ENCODE measurements at regions not wholly inside any gene's neighbourhood (a gene's known extent, or its start where the extent isn't known, plus 50 kb on each side); places are given as distances from the start of the nearest gene placed in this dataset.
"Not testable (repeated sequence)": the region's sequence is repeated elsewhere in the genome, so short reads cannot be mapped to it uniquely, and the experiment has no call there.

DNA sequence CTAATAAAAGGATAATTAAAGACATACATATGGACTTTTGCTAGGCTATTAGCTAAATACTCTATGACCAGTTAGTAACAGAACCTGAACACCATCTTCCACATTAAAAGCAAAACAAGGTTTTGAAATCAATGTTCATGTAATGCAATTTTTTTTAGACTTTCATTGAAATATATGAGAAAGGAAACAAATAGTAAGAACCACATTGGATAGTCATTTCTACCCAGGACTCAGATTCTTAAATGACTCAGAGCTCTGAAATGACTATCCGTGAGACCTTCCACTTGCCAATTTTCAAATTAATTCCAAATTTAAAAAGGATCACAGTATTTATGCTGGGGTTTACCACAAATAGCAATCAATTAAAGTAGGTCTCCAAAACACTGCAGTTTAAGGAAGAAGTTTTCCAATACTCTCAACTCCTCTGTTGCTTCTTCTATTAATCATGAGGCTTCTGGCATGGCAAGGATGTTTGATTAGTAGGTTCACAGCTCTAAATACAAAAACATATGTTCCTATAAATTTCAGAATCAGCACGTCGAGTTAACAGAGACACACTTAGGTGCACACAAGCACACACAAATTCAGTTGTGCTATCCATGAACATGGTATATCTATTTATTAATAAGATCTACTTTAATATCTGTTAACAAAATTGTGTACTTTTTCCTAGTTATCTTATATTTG lies 841.0 kb downstream of the RNF144A start:
- no peak for DNase-seq (ENCODE audit: low read depth)

DNA sequence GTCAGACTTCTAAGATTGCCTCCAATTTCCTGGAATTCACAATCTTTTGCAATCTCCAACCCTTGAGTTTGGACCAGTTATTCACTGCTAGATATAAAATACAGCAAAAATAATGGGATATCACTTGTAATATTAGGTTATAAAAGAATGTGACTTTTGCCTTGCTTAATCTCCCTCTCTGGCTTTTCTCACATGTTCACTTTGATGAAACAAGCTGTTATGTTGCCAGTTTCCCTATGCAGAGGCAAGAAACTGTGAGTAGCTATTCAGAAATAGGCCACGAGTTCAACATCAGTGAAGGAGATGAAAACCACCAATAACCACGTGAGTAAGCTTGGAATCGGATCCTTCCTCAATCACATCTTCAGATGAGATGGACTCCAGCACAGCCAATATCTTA lies 842.7 kb downstream of the RNF144A start:
- no peak for DNase-seq (ENCODE audit: low read depth)

DNA sequence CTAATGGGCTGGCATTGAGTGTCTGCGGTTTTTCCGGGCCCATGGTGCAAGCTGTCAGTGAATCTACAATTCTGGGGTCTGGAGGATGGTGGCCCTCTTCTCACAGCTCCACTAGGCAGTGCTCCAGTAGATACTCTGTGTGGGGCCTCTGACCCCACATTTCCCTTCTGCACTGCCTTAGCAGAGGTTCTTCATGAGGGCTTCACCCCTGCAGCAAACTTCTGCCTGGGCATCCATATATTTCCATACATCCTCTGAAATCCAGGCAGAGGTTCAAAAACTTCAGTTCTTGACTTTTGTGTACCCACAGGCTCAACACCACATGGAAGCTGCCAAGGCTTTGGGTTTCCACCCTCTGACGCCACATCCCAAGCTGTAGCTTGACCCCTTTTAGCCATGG lies 846.2 kb downstream of the RNF144A start:
- not testable (repeated sequence) for DNase-seq (ENCODE audit: low read depth)

DNA sequence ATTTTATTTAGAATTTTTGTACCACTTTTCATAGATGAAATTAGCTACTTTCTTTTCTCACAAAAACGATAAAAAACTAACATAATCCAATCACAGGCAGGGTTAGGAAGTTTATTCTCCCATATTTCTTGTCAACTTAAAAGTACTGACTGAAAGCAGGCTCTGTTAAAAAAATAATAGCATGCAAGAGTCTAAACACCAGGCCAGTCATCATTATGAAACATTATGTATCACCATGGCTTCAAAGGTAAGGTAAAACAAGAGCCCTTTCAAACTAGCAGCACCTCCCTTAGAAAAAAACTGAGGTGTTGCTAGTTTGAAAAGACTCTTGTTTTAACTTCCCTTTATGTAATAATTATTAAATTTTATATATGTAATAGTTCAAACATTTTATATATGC lies 848.0 kb downstream of the RNF144A start:
- no peak for DNase-seq (ENCODE audit: low read depth)

DNA sequence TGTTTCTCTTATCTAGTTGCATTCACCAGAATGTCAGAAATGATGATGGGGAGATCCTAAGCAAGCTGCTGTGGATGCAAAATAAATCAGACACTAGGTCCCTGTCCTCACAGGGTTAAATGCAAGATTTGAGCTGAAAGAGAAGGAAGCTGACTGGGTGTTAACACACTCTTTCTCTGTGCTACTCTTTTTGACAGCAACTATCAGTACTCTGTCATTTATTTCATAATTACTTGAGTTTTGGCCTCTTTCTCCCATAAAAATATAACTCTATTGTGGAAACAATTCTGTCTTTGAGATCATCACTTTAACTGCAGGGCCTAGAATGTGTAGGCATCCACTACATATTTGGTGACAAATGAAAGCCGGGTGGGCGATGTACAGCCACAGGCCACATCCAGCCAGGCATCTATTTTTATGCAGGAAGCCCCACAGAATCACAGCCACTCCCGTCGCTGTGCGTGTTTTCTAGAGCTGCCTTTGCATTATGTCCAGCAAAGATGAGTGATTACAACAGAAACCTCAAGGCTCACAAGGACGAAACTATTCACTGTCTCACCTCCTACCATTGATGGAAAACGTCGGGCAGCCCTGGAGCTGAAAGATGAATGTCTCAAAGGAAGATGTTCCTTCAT lies 849.0 kb downstream of the RNF144A start:
- no peak for DNase-seq (ENCODE audit: low read depth)

DNA sequence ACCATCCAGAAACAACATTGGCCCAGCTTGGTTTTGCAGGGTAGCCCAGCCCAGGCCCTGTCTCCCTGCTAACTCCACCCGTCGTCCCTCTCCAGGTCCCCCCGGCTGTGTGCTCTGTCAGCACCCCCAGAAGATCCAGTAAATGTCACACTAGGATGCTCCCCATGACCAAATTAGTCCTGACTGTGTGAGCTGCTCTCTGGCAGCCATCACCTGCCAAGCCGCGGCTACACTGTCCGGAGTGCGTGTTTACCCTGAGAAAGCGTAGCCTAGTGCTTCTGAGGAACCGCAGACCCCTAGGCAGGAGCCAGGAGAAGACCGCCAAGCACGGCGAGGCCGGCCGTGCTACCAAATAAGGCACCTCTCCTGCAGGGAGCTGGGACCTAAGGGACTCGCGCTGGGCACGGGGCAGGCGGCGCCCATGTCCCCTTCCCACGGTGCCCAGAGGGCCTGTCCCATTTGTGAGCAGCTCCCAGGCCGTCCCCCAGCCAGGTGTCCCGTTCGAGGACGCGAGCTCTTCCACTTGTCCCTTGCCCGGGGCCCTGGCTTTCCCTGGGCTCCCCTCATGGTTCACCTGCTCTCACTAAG lies 849.9 kb downstream of the RNF144A start:
- no peak for DNase-seq (ENCODE audit: low read depth)

DNA sequence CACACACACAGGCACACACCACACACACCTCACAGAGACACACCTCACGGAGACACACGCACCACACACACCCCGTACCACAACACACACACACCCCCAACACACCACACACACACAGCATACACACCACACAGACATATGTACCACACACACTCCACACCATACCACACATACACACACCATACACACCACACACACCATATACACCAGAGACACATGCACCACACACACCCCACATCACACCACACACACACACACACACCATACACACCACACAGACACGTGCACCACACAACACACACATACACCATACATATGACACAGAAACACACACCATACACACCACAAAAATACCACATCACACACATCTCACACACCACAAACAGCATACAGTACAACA lies 850.7 kb downstream of the RNF144A start:
- no peak for DNase-seq (ENCODE audit: low read depth)

DNA sequence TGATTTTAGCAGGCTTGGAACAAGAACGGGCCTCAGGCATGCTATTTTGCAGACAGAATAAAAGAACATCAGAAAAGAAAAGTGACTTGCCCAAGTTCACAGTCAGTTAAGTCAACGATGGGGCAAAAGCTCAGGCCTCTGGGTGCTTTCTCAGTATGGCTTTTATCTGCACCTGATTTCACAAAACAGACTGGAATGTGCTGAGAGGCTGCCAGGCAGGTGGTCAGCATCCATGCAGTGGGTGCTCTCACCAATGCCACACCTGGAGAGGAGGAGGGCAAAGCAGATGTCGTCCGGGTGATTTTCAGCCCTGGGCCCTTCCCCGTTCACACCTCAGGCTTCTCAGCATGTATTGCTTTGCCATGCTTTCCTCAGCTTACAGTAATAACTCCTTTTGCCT lies 854.6 kb downstream of the RNF144A start:
- DNase-seq (ENCODE audit: low read depth) = no peak

DNA sequence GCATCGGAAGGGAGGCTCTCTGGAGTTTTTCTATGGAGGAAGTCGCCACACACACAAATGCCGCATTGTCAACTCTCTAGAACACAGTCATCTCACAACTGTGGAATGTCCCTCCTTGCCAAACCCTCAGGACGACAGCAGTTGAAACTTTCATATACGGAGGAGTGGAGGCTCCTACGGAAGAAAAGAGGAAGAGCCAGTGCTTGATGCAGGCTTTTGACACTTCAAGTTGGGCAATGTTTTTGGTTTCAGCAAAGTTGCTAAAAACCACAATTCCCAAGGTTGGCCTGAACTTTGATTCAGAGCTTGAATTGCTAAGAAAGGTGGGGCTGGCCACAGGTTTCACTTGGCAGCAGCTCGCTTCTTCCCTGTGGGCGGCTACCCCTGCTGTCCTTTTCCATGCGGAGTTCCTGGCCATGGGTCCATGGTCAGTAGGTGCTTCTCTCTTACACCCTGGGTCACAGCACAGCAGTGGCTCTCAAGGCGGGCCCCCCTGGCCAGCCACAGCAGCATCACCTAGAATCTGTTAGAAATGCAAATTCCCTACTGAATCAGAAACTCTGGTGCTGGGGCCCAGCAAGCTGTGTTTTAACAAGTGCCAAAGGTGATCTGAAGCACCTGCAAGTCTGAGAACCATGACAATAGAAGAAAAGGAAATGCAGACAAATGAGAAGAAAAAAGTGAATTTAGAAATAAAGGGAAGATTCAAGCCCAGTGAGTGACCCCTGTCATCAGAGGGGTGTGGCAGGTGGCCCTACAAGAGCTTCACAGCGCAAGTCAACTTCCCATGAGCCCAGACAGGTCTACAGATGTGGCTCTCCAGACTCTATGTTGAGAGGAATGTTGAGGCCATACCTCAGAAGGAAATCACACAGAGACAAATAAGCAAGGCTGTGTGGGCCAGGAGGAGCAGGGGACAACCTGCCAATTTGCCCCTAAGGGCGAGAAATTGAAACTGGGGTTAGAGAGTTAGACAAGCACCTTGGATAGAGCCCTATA lies 856.4 kb downstream of the RNF144A start:
- no peak for DNase-seq (ENCODE audit: low read depth)

DNA sequence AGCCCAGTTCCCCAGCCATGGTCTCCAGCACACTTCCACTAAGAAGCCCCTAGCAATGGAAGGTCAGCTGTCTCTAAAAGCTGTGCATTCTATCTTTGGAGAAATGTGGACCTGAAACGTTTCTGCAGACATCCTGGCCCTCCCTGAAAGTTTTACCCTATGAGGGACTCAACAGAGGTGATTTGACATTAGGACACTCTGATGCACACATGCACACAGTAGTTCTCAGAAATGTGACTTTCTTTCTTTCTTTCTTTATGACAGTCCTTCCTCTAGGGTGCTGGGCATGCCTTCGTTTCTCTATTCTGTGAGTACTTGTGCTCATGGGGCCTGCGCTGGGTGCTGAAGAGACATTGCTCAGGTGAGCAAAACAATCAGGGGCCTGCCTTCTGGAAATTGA lies 857.3 kb downstream of the RNF144A start:
- no peak for DNase-seq (ENCODE audit: low read depth)

DNA sequence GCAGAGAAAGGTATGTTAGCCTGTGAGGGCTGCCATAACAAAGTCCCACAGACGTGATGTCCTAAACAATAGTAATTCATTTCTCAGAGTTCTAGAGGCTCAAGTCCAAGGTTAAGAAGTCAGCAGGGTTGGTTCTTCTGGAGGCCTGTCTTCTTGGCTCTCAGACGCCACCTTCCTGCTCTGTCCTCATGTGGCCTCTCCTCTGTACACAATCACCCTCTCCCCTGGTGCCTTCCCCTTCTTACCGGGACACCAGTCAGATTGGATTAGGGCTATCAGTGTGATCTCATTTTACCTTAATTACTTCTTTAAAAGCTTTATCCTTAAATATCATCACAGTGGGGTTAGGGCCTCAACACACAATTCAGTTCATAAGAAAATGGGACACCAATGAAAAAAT lies 860.5 kb downstream of the RNF144A start:
- DNase-seq (ENCODE audit: low read depth) = no peak

DNA sequence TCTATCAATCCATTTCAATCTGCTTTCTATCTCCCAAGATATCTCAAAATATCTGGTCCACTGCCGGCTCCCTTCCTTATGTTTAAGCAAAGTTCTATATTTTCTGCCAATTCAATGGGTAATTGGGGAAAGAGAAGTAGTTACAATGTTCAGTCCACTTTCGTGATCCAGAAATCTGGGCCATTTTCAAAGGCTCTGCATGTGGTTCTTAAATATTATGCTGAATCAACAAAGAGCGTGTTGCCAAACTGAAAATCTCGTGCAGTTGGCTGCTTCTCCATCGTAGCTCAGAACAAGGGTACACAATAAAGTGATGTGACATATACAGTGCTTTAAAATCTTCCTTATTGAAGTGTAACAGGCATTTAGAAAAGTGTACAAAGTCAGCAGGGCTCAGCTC lies 863.1 kb downstream of the RNF144A start:
- DNase-seq (ENCODE audit: low read depth) = no peak

DNA sequence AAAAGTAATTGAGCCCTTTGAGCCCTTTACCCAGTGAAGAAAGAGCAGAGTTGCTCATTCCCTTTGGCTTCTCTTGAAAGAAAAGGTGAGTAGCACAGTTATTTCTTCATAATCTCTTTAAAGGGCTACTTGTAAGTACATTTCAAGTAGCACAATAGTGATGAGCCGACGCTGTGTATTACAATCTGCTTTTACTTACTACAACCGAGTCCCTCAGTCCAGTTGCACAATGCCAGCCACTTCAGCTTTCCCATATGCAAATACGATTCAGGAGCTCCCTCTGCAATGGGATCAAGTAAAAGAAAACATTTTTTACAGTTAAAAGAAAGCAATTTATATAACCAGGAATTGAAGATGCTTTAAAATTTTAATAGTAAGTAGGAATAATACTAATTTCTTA lies 868.5 kb downstream of the RNF144A start:
- no peak for DNase-seq (ENCODE audit: low read depth)

DNA sequence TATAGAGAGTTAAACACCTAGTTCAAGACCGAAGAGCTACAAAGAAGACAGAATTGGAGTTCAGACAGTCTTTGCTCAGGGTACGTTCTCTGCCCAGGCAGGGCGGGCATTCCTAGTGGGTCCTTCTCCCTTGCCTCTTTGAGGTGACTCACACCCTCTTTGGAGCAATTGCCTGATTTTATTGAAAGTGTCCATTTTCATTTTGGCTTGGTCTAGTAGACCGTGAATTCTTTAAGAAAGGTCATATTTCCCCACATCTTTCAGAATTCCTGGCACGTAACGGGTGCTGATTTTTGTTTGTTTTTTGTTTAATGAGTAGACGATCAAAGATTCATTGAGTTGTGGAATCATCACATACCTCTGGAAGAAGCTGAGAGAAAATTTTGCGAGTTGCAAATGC lies 871.5 kb downstream of the RNF144A start:
- DNase-seq (ENCODE audit: low read depth) = no peak

DNA sequence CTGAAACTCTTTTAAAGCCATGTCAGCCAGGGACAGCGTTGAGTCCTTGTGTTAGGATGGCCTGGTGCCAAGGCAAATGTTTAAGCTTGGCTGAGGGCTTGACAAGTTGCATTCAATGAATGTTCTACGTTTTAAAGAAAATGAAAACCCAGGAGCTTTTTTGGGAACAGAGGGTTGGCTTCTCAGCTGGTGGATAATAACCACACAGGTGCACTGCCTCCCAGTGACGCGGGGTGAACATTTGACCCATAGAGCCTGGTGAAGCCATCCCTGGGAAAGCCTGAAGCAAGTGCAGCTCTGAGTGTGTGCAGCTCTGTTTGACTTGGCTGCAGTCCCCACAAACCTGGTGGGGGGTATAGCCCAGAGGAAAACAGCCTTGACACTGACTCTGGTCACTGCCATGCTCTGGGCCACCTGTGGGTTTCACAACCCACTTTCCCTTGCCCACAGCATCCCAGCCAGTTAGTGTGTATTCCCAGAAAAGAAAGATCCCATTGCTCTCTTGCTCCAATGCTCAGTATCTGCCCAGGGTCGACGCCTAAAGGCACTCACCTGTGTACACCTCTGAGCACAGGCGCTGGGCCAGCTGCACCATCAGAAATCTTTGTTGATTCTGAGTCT lies 874.9 kb downstream of the RNF144A start:
- no peak for DNase-seq (ENCODE audit: low read depth)

DNA sequence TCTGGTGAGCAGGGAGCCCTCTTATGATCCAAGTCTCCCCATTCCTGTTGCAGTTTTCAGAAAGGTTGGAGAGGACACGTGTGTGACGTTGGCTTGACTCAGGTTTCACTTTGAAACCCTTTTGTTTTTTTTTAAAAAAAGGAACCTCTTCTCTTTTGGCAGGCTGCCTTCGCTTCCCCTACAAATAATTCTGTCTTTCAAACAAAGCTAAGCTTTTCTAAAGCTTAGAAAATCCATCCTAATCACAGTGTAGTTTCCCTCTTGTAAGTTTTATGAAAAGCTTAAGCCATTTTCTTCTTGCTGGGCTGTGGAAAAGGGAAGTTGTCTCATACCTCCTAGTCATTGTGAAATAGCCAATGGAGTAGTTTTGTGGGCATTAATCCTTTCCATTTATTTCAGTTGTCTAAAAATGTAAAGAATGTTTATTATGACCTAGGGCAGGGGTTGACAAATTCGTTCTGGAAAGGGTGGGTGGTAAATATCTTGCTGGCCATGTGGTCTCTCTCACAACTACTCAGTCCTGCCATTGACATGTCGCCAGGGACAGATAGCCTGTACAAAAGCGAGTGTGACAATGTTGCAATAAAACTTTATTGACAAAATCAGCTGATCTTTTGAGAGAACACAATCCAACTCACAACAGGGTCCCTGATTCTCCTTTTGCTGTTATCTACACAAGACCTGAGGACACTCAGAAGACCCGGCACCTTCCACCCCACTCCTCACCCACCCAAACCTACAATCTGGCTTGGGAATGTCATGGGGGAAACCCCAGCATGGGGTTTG lies 878.8 kb downstream of the RNF144A start:
- DNase-seq (ENCODE audit: low read depth) = no peak

DNA sequence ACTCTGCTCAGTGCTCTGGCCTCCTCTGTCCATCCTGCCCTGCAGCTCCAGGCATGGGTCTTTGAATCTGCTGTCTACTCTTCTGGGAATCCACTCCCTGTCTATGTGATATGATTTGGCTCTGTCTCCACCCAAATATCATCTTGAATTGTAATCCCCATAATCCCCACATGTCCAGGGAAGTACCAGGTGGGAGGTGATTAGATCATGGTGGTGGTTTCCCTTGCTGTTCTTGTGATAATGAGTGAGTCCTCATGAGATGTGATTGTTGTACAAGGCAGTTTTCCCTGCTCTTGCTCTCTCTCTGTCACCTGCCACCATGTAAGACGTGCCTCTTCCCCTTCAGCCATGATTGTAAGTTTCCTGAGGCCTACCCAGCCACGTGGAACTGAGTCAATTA lies 881.8 kb upstream of the ID2 start:
- DNase-seq (ENCODE audit: low read depth) = no peak

DNA sequence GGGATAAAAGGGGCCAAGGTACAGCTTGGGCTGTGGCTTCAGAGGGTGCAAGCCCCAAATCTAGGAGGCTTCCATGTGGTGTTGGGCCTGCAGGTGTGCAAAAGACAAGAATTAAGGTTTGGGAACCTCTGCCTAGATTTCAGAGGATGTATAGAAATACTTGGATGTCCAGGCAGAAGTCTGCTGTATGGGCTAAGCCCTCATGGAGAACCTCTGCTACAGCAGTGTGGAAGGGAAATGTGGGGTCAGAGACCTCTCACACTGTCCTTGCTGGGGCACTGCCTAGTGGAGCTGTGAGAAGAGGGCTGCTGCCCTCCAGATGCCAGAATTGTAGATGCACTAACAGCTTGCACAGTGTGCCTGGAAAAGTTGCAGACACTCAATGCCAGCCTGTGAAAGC lies 880.6 kb upstream of the ID2 start:
- no peak for DNase-seq (ENCODE audit: low read depth)

DNA sequence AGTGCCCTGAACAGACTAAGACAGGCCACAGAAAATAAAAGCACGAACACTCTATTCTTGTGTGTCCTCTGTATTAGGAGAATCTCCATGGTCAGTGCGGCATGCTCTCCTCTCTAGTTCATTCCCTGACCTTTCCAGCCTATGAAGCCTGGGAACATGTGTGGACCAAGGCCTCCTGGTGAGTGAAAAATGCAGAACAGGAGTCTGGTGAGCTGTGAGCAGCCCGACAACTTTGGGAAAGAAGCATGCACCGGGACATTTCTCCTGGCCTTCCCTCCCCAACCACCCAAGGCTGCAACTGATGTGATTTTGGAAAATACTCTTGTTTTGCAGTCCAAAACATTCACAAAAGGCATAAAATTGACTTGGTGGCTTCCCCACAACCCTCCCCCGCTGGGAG lies 878.3 kb upstream of the ID2 start:
- no peak for DNase-seq (ENCODE audit: low read depth)

DNA sequence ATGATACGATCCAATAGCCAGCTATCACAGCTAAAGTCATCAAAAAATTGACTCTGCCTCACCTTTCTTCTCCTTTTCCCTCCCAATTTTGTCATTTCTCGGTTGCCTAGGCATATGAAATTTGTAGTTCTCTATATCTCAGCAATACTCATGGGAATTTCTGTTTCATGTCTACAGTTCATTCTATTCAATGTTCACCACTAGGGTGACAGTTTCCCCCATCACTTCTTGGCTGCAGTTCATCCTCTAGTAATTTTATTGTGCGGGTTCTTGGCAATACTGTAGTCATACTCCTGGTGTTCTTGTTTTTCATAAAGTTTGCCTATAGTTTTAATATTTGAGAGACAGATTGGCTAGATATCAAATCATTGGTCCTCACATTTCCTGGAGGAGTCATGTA lies 872.2 kb upstream of the ID2 start:
- no peak for DNase-seq (ENCODE audit: low read depth)

DNA sequence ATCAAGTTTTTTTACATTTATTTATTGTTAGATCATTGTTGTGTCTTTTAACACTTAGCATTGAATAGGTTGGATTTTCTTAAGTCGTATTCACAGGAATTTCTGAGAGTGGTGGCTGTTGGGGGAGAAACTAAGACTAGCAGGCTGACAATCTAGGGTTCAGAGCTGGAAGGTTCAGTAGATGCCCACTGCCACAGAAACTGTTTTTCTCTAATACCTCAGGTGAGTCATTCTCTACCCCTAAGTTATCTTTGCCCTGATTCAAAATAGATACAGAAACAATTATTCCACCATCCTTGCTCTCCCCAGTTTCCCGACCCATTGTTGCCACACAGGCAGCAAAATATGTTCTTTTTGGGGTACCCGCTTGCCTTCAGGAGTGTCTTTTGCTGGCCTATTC lies 870.8 kb upstream of the ID2 start:
- no peak for DNase-seq (ENCODE audit: low read depth)

Measured in activated T-helper 1 cell treated with Interleukin-2 at 50 U/mL for 16 hours (primary cell).